Islet precursor cell (in vitro differentiated cells): ENCODE measurements at regions not wholly inside any gene's neighbourhood (a gene's known extent, or its start where the extent isn't known, plus 50 kb on each side); places are given as distances from the start of the nearest gene placed in this dataset.

ENCODE experiments used
- DNase-seq: peaks from one replicate; pipeline ENCODE4 v3.0.0-alpha.2; 2018

- no peak for DNase-seq
Observed at GRCh38 chr2:49298230-49298629, 143.9 kb upstream of the FSHR start.

GRCh38 chr2:49296107-49296867, 142.0 kb upstream of the FSHR start:
- DNase-seq = no peak

- no peak for DNase-seq
Observed at GRCh38 chr2:49294225-49294624, 139.9 kb upstream of the FSHR start.

GRCh38 chr2:49291619-49292018, 137.3 kb upstream of the FSHR start:
- no peak for DNase-seq

GRCh38 chr2:49289711-49290110, 135.4 kb upstream of the FSHR start:
- no peak for DNase-seq

- DNase-seq = no peak
Observed at GRCh38 chr2:49288902-49289700, 134.8 kb upstream of the FSHR start.

GRCh38 chr2:49288113-49288705, 133.9 kb upstream of the FSHR start:
- no peak for DNase-seq

- DNase-seq = no peak
Observed at GRCh38 chr2:49286726-49287125, 132.4 kb upstream of the FSHR start.

GRCh38 chr2:49286045-49286444, 131.7 kb upstream of the FSHR start:
- DNase-seq = no peak

GRCh38 chr2:49278561-49278960, 124.2 kb upstream of the FSHR start:
- no peak for DNase-seq

GRCh38 chr2:49278141-49278540, 123.8 kb upstream of the FSHR start:
- DNase-seq = no peak

GRCh38 chr2:49271060-49271606, 116.8 kb upstream of the FSHR start:
- DNase-seq = no peak

GRCh38 chr2:49270091-49270490, 115.8 kb upstream of the FSHR start:
- no peak for DNase-seq

GRCh38 chr2:49265471-49265870, 111.2 kb upstream of the FSHR start:
- no peak for DNase-seq

- no peak for DNase-seq
Observed at GRCh38 chr2:49262801-49263560, 108.7 kb upstream of the FSHR start.

GRCh38 chr2:49261781-49262180, 107.5 kb upstream of the FSHR start:
- no peak for DNase-seq

- no peak for DNase-seq
Observed at GRCh38 chr2:49260979-49261538, 106.7 kb upstream of the FSHR start.

GRCh38 chr2:49259926-49260325, 105.6 kb upstream of the FSHR start:
- no peak for DNase-seq

GRCh38 chr2:49255409-49255971, 101.2 kb upstream of the FSHR start:
- no peak for DNase-seq

GRCh38 chr2:49254401-49254800, 100.1 kb upstream of the FSHR start:
- no peak for DNase-seq

- no peak for DNase-seq
Observed at GRCh38 chr2:49251766-49252165, 97.5 kb upstream of the FSHR start.

- no peak for DNase-seq
Observed at GRCh38 chr2:49251251-49251650, 96.9 kb upstream of the FSHR start.
